Chondrocyte (in vitro differentiated cells): ENCODE measurements at regions not wholly inside any gene's neighbourhood (a gene's known extent, or its start where the extent isn't known, plus 50 kb on each side); places are given as distances from the start of the nearest gene placed in this dataset.

Experiments used
- DNase-seq: peaks from one replicate; pipeline ENCODE4 v3.0.0; 2021; ENCODE audit warnings: mixed read lengths, low spot score
- H3K27ac Mint-ChIP-seq: one replicate; pipeline ENCODE4 v1.8.0; 2021; ENCODE audit warnings: mild to moderate bottlenecking, moderate library complexity, mixed read lengths; ENCODE audit not compliant: unreplicated experiment
- H3K27me3 Mint-ChIP-seq: 2 replicates; pipeline ENCODE4 v1.8.0; 2021; ENCODE audit warnings: low read depth, mixed read lengths
- H3K36me3 Mint-ChIP-seq: 2 replicates; pipeline ENCODE4 v1.8.0; 2021; ENCODE audit warnings: low read depth, mixed read lengths
- H3K4me1 Mint-ChIP-seq: 2 replicates; pipeline ENCODE4 v1.8.0; 2021; ENCODE audit warnings: low read depth, mild to moderate bottlenecking, mixed read lengths
- H3K4me3 Mint-ChIP-seq: one replicate; pipeline ENCODE4 v1.8.0; 2021; ENCODE audit warnings: mild to moderate bottlenecking, moderate library complexity, mixed read lengths; ENCODE audit not compliant: unreplicated experiment
- H3K9me3 Mint-ChIP-seq: 2 replicates; pipeline ENCODE4 v1.8.0; 2021; ENCODE audit warnings: low read depth, mixed read lengths
- TF ChIP-seq, protein P1 (sequence below): fragments of 200-600 bp; sonication (generic); IDR thresholded peaks from 2 replicates; pipeline ENCODE4 v1.5.0; 2021; ENCODE audit warnings: antibody characterized with exemption, mild to moderate bottlenecking, moderate library complexity

DNA sequence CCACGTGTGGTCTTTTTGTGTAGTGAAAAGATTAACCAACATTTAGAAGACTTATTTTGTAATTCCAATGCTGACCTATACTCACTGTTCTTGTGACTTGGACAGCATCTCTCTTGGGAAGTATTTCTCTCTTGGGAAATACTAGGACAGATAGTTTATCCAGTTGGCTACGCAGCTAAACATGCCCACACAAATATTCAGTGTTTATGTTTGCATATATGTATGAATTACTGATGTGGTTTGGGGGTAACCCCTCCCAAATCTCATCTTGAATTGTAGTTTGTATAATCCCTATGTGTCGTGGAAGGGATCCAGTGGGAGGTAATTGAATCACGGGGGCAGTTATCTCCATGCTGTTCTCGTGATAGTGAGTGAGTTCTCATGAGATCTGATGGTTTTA is 2062.3 kb upstream of the CELF4 start:
- Mint-ChIP-seq H3K9me3 (no peaks in the 10 kb centered on the region), H3K4me3 (no peak overlapping the region), H3K27ac (no peak overlapping the region), H3K36me3 (no peaks in the 10 kb centered on the region), H3K27me3 (no peaks in the 10 kb centered on the region), H3K4me1 (peaks cover 20% of the 10 kb centered on the region)
- DNase-seq, result no peak
- TF ChIP-seq, protein P1, sequence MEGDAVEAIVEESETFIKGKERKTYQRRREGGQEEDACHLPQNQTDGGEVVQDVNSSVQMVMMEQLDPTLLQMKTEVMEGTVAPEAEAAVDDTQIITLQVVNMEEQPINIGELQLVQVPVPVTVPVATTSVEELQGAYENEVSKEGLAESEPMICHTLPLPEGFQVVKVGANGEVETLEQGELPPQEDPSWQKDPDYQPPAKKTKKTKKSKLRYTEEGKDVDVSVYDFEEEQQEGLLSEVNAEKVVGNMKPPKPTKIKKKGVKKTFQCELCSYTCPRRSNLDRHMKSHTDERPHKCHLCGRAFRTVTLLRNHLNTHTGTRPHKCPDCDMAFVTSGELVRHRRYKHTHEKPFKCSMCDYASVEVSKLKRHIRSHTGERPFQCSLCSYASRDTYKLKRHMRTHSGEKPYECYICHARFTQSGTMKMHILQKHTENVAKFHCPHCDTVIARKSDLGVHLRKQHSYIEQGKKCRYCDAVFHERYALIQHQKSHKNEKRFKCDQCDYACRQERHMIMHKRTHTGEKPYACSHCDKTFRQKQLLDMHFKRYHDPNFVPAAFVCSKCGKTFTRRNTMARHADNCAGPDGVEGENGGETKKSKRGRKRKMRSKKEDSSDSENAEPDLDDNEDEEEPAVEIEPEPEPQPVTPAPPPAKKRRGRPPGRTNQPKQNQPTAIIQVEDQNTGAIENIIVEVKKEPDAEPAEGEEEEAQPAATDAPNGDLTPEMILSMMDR, result no peak

DNA sequence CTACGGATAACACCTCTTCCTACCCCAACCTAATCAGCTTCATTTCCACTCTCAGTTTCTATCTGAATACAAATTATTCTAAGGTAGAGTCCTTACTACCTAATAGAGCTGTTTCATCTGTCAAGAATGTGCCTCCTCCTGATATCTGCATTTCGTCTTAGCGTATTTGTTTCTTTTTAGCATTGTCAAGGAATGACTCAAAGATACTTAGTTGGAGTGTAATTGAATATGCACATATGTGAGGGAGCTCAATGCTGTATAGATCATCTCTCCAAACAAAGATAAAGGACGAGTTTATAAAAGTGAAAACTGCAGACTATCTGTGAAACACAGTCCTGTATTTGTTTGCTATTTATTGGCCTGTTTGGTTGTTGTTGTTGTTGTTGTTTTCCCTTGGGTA is 2059.4 kb upstream of the CELF4 start:
- H3K4me1 Mint-ChIP-seq, result peaks cover 34% of the 10 kb centered on the region
- H3K36me3 Mint-ChIP-seq, result no peaks in the 10 kb centered on the region
- TF ChIP-seq, protein P1, result no peak
- no peak for DNase-seq
- no peaks in the 10 kb centered on the region for H3K9me3 Mint-ChIP-seq
- no peaks in the 10 kb centered on the region for H3K27me3 Mint-ChIP-seq
- H3K4me3 Mint-ChIP-seq, result no peak overlapping the region
- H3K27ac Mint-ChIP-seq, result no peak overlapping the region

DNA sequence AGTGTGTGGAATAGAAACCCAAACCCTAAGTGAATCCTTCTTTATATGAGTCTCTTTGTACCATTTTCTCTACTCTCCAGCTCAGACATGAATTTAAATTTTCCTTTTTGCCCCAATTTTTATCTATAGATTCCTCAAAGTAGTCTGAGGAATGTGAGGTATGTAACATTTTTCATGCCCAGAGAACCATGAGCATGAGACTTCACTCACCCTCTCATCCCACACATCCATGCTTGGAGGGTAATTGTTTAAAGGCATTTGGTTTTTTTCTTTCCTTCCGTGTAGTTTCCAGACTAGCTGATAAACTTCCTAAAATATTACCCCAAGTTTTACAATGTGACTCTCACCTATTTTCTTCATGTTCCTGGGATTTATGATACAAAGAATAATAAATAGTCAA is 2056.8 kb upstream of the CELF4 start:
- Mint-ChIP-seq H3K4me3 (no peak overlapping the region), H3K27me3 (no peaks in the 10 kb centered on the region), H3K36me3 (no peaks in the 10 kb centered on the region), H3K9me3 (no peaks in the 10 kb centered on the region), H3K4me1 (peaks cover 34% of the 10 kb centered on the region), H3K27ac (peak overlapping the region; percentile 49)
- DNase-seq, result no peak
- TF ChIP-seq, protein P1, result no peak

DNA sequence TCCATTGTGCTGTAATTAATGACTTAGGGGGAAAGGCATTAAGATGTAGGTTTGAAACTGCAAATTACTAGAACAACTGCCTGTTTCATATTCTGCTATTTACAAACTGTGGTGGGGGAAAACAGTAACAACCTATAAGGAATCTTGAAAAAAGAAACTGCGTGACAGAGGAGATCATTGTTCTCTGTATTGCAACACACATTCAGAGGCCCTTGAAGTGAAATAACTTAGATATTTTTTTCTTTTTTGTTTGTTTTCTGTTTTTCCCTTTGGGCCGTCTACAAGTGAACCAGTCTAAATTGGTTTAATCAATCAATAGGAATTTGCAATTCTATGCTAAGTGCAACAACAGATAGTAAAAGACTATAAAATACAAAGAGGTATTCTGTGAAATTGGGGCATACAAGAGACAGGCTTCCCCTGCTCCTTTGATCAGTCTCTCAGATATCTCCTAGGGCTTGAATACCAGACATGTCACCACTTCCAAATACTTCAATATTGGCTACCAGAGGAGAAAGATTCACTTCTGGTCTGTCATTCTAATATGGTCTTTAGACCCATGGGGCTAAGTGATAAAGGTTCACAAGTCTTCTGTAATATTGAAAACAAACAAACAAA is 2055.1 kb upstream of the CELF4 start:
- TF ChIP-seq, protein P1, result no peak
- Mint-ChIP-seq H3K36me3 (no peaks in the 10 kb centered on the region), H3K27ac (no peak overlapping the region), H3K27me3 (no peaks in the 10 kb centered on the region), H3K4me1 (peaks cover 34% of the 10 kb centered on the region), H3K9me3 (no peaks in the 10 kb centered on the region), H3K4me3 (no peak overlapping the region)
- no peak for DNase-seq

DNA sequence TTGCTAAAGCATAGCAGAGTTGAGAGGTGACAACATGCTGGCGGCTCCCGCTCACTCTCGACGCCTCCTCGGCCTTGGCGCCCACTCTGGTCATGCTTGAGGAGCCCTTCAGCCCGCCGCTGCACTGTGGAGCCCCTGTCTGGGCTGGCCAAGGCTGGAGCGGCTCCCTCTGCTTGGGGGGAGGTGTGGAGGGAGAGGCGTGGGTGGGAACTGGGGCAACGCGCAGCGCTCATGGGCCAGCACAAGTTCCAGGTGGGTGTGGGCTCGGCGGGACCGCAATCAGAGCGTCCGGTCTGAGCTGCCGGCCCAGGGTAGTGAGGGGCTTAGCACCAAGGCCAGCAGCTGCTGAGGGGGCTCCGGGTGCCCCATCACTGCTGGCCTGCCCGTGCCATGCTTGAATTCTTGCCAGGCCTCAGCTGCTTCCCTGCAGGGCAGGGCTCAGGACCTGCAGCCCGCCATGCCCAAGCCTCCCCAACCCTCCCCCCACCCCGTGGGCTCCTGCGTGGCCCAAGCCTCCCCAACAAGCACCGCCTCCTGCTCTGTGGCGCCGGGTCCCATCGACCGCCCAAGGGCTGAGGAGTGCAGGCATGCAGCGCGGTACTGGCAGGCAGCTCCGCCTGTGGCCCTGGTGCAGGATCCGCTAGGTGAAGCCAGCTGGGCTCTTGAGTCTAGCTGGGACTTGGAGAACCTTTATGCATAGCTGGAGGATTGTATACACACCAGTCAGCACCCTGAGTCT is 2052.8 kb upstream of the CELF4 start:
- Mint-ChIP-seq H3K36me3 (no peaks in the 10 kb centered on the region), H3K4me3 (no peak overlapping the region), H3K27me3 (no peaks in the 10 kb centered on the region), H3K27ac (no peak overlapping the region), H3K4me1 (peaks cover 18% of the 10 kb centered on the region), H3K9me3 (no peaks in the 10 kb centered on the region)
- no peak for DNase-seq
- TF ChIP-seq, protein P1, result no peak
